Erythroblast (primary cell): ENCODE measurements at regions not wholly inside any gene's neighbourhood (a gene's known extent, or its start where the extent isn't known, plus 50 kb on each side); places are given as distances from the start of the nearest gene placed in this dataset.

Experiments used
- GATA1 ChIP-seq: IDR thresholded peaks from 2 replicates; pipeline ENCODE4 v1.6.1; 2011; ENCODE audit warnings: low read depth, mild to moderate bottlenecking, control low read depth, low read length, moderate library complexity
- POLR2A ChIP-seq: IDR thresholded peaks from 2 replicates; pipeline ENCODE4 v1.6.1; 2011; ENCODE audit warnings: mild to moderate bottlenecking, low read length

GRCh38 chr3:148379763-148380382 lies 317.8 kb upstream of the AGTR1 start:
- no peak for TF ChIP-seq POLR2A
- no peak for TF ChIP-seq GATA1
